Stimulated activated CD4-positive, alpha-beta T cell treated with anti-CD3 and anti-CD28 coated beads, TNF-alpha, amount 100 ng/mL, for 24 hours (primary cell): ENCODE measurements at regions not wholly inside any gene's neighbourhood (a gene's known extent, or its start where the extent isn't known, plus 50 kb on each side); places are given as distances from the start of the nearest gene placed in this dataset.

Experiments
- DNase-seq, 3 experiments: peaks; one replicate each; pipeline ENCODE4 v3.0.0-alpha.2; 2020; ENCODE audit warnings: low read depth in 3 of 3

DNA sequence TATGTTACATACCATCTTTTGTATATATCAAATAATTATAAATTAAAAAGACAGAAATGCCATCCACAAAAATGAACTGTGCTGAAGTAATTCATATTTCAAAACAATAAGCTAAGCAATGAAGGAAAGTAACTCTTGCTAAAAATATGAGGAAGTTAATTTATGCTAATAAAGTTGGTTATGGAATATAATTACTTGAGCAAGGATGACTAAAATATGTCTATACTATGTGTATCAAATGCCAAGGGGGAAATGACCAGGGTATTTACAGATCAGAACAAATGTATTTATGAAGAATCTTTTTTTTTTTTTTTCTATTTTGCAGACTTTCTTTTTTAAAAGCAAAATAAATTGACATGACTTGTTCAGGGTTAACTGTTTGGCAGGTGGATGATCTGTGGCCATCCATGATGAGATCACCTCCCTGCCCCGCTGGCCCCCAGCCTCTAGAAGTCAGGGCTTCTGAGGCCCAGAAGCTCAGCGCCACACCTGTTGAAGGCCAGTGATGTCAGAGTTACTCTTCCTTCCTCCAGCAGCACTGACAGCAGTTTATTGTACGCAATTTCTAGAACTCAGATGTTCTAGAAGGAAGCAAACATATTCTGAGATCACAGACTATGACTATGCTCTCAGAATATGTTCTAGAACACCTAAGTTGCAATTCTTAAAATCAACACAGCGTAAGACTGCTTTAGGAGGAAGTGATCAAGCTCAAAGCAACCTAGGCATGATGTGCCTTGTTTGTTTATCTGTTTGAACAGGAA, 196.1 kb upstream of the KLF14 start:
- DNase-seq, result no peak

DNA sequence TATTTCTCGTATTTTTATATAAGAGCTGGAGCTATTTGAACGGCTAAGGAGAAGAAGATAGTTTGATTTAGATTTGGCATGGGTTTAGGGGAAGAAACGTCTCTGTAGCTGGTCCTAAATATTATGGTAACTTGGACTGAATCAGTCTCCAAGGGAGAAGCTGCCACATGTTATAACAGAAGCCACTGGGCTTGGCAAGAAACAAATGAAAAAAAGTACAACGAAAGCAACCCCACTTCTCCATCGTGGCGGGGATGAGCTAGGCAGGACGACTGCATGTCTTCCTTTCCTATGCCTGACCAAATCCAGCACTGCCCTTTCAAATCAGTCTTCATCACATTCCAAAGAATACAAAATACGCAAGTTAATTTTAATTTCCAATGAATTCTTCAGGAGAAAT, 196.7 kb upstream of the KLF14 start:
- DNase-seq, result no peak

DNA sequence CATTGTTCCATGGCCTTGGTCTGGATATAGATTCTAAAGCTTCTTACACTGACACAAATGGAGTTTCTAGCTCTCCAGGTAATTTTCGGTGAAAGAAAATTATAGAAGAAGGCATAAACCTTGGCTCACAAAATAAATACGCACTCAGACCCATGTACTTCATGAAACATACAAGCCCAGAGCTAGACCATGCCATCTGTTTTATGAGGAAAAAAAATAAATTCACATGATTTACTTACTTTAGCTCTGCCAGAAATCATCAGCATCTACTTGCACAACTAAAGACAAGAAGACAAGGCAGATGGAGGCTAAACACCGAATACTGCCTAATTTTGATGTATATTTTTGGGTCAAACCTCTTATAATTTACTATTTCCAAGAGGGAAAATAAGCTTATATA, 197.4 kb upstream of the KLF14 start:
- no peak for DNase-seq

DNA sequence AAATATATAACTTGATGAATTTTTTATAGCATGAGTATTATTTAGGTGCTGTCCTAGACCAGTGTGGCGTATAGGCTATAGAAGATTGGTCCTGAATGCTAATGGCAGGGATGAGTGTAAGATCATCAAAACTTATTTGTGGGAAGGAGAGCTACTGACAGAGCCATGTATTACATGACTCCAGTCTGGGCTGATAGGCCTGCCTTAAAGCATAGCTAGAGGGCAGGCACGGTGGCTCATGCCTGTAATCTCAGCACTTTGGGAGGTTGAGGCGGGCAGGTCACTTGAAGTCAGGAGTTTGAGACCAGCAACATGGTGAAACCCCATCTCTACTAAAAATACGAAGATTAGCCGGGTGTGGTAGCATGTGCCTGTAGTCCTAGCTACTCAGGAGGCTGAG, 198.1 kb upstream of the KLF14 start:
- no peak for DNase-seq

DNA sequence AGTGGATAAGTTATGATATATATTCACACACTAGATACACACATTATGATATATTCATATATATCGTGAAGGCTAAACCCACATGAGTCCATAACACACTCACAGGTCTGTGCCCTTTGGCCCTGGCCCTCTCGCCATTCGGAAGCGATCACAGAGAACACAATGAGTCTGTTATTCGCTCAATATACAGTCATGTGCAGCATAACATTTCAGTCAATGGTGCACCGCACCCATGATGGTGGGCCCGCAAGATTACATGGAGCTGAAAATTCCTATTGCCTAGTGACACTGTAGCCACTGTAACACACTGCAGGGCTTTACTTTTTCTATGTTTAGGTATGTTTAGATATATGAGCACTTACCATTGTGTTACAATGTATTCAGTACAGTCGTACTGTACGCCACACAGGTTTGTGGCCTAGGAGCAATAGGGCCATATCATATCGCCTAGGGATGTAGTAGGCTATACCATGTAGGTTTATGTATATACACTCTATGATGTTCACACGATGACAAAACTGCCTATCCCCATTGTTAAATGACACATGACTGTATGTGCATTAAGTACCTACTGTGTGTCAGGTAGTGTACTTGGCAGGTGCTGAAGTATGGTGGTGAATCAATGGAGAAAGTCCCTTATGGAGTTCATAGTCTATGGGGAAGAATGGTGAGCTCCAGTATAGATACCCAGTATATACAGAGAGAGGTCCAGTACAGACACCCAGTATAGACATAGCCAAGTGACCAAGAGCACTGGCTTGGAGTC, 198.8 kb upstream of the KLF14 start:
- no peak for DNase-seq

DNA sequence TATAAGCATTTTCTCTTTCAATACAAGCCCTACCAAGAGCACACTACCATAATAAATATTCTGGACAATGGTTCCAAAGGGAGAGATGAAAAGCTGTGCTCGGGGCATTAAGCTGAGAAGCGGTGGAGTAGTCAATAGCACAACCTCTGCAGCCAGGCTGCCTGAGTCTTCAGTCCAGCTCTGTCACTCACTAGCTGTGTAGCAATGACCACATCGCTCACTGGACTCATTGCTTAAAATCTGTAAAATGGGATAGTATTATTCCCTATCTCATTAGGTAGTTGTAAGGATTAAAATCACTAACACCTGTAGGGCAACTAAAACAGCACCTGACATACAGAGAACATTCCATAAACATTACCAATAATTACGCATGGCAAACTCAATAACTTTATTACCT, 199.9 kb upstream of the KLF14 start:
- DNase-seq, result no peak

DNA sequence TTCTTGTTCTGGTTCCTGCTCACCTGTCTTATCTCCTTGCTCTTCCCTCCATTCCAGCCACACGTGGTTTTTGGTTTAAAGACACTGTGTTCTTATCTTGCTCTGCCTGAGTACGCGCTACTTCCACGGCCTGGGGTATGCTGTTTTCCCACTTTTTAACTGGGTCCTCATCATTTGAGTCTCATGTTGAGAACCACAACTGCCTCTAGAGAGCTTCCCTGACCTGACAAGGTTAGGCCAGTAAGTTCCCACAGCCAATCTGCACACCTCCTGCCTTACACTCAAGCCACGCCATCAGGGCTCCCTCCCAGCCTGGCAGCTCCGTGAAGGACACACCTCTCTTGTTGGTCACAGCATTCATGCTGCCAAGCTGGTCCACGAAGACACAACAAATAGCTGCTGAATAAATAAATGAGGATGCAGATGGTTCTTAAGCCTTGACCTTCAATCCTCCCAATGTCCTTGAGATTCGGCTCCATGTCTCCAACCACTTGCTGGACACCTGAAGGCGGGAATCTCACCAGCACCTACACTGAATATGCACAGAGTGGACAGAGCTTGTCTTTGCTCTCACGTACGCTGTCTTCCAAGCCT, 201.7 kb upstream of the KLF14 start:
- DNase-seq, result no peak

DNA sequence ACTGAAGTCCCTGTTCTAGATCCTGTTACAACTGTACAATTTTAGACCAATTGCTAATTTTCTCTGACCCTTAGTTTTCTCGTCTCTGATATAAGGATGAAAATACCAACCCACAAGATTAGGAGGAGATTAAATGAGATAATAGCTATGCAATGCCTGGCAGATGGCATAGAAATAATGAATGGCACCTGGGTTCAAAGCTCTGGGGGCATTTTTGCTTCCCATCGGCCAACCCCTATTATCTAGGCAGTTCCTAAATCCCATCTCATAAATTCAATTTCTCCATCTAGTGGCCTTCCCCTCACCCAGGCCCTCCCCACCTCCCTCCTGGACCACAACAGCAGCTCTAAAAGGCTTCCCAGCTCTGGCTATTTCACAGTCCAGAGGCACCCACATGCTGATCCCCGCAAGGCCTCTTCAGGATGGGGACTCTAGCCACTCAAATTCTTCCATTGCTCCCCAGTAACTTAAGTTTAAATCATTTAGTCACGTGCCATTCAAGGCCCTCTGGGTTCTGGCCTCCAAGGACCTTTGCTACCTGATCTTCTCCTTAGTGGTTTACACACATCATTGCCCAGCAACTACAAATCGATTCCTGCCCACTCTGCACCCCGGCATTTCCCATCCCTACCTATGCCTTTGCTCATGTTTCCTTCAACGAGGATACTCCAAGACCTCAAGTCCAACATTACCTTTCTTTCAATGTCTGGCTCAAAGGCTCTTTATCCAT, 202.4 kb upstream of the KLF14 start:
- DNase-seq, result no peak

DNA sequence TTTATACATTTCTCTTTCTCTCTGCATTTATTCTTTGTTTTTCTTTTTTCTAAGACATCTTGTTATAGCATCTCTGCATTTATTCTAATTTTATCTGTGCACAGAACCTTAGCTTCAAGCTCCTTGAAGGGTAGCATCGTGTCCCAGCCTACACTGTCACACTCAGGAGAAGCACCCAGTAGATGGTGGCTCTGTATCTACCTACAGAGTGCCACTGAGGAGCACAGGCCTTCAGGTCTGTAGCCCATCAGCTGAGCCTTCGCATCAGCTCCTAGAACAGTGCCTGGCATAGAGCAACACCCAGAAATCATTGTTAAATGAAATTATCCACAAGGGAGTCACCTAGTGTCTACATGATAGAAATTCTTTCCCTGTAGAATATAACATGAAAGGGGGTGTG, 203.0 kb upstream of the KLF14 start:
- no peak for DNase-seq

DNA sequence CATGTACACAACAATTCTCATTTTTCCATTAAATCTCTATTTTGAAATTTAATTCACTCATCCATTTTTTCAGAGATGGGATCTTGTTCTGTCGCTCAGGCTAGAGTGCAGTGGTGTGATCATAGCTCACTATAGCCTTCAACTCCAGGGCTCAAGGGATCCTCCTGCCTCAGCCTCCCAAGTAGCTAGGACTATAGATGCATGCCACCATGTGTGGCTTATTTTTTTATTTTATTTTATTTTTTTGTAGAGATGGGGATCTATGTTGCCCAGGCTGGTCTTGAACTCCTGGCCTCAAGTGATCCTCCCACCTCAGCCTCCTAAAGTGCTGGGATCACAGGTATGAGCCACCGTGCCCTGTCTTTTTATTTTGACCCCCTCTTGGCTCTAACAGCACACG, 203.8 kb upstream of the KLF14 start:
- no peak for DNase-seq

DNA sequence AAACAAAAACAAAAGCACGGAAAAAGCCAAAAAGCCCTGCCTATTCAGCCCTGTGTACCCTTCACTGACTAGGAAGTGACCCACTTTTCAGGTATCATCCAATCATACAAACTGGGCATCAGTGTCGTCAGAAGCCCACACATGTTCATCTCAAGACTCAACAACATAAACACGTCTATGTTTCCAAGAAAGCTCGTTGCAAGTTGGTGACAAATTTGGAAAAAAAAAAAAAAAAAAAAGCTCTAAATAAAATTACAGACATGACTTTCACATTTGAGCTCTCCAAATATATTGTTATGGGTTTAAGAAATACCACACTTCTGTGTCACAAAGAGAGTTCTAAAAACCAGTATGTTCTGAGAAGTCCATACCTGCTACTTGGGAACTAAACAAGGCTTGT, 204.7 kb upstream of the KLF14 start:
- DNase-seq, result no peak

DNA sequence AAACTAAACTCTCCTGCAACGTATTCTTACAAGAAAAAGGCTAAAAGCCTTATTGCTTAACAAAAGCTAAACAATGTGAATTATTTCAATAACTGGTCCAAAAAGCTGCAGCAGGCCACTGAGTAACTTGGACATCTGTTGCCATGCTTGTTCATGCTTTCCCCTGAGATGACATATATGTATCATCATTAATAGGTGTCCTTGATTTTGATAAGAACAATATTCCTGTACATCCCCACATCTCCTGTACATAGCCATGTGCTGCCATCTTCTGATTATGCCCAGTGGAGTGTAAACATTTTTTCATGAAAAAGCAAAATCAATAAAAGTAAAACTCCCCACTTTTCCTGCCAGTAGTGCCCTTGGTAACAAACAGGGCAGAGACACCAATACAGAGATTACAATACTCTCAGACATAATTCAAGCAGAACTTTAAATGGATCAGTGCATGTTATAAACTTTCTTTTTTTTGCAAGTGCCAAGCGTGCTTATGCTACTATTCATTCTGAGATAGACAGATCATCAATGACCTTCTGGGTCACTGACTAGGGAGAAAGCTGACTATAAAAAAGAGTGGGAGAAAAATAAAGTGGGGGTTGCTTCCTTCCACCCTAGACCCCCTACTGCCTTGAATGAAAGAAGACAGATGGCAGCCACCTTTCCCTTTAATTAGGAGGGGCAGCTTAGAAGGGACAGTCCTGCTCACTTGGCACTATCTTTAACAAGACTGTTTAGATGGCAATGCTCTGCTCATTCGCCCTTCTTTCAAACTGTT, 205.5 kb upstream of the KLF14 start:
- no peak for DNase-seq

DNA sequence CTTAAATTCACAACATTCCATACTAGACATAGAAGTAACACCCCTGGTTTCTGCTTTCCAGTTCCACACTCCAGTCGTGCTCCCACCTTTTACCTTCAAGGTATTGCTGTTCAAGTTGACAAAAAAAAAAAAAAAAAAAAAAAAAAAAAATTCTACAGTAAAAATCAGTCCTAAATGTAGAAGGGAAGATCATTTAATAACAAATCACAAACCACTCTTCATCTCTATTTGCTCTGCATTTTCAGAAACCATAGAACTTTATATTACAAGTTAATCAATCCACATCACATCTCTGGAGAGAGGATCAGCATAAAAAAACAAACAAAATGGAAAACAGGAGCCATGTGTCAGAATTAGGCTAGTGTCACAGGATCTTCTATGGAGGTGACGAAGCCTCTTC, 206.3 kb upstream of the KLF14 start:
- no peak for DNase-seq

DNA sequence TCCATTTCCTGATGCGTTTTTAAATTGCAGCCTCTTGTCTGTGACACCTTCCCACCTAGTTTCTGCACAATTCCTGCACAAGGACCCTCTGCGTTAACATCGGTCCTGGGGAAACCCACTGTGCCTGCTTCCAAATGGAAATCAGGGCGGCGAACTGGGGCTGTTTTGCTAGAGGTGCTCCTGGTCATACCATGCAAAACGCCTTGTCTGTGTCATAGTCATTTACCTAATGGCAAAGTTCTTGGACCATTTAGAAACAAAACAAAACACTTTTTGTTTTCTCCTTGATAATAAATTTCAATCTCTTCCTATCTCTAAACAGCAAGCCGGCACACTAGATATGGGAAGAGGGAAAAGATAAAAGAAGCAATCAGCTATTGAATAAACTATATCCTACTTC, 206.9 kb upstream of the KLF14 start:
- DNase-seq, result no peak

DNA sequence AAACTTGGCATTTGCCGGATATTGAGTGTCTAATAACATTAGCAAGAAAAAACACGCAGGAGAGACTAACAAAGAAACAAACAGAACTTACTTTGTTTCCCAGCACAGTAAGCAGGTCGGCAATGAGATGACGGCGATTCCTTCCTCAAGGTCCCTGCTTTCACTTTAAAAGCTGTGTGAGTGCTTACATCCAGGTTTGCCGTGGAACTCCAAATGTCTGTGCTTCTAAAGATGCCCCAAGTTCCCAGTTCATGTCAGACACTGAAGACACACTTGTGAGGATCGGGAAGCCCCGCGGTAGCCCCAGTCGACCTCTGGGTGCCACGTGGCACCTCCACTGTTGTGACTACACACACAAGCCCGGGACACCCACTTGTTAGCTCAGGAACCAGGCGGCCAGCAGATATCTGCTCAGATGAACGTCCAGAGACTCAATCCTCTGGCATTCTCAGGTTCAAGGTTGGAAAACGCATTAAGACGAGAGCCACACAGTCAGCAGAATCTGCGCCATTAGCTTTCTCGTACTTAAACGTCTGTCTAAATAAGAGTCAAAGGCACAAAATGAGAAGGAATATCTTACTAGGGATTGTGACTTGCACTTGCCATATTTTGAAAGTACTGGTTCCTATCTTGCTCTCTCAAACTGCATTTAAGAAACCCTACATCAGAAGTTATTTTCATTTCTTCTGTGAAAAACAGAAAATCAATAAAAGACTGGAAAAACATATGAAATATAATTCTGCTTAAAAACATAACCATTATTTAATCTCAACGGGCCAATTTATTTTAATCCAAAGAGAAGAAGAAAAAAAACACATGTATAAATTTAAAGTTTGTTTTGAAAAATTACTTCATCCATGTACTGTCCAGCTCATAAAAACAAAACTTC, 207.6 kb upstream of the KLF14 start:
- DNase-seq, result no peak

DNA sequence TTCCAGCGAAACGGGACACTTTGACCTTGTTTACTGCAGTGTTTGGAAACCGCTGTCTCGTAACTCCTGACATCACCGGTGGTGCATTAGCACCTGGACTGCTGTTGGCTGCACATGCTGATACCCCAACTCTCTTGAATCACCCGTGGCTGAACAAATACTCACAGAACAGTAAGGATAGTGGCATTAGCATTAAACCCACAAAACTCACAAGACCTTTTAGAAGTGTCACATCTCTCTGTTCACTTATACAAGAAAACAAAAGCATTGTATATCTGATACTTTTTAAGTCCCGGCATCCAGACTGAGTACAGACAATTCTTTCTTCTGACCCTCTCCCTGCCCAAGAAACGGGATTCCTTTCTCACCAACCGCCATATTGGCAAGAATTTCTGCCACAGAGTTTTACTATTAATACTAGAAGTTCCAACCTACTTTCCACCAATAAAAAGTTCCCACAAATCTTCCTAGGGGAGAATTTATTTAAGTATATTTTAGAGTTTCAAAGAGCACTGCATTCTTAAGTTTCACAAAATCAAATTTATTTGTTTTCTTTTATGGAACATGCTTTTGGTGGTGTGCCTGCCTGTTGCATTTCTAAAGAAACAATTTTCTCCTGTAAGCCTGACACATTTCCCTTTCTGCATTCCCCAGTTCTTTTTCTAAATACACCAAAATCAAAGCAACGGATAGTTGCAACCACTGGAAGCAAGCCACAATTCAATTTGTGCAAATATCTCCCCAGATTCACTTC, 208.4 kb upstream of the KLF14 start:
- no peak for DNase-seq

DNA sequence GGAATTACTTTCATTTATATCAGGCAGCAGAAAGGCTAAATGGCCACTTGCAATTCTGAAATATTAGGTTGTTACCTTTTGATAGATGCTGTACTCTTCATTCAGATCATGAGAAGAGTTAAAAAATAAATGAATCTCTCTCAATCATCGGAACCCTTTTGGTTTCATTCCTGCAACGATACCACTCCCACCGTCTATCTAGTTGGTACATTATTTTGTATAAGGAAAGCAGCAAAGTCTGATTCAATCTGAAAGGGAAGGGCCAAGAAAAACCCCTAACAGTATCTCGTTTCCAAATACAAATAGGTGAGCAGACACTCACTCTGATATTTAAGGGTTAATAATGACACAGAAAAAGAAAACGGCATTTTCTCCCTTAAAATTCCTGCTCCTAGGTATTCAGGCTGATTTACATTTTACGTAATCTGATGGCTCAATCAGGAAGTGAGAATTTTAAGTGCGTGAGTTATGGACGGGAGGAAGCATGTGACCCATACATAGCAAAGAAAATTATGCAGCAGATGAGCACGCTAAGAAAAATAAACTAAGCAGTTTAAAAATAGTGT, 209.4 kb upstream of the KLF14 start:
- DNase-seq, result no peak

DNA sequence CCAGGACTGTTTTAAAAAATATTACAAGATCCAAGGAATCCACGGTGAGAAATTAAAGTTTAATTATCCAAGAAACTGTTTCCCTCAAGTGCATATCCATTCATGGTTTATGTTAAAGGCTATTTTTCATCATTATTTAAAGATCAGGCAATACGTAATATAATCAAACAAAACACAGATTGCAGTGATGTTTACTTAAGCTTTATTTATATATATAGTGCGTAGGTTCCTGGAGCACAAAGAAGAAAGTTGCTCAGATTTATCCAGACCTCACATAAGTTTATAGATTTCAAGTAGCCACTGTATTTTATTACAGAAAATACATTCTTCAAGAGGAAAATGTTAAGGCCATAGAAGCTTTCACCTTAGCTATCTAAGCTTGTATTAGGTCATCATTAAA, 210.0 kb upstream of the KLF14 start:
- DNase-seq, result no peak

DNA sequence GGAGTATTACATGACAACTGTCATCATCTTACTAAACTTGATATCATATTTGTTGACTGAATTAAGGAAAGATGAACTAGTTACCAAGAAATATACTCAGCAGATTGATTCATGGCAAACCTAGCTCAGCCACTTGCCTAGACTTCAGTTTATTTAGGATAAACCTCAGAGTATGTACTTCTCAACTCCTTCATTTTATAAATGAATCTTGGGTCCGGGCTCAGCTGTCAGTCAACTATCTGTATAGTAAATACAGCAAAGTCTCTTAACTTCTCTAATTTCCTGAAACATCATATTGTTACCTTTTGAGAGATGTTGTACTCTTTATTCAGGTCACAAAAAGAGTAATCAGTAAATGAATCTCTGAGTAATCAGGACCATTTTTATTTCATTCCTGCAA, 211.0 kb upstream of the KLF14 start:
- DNase-seq, result no peak

DNA sequence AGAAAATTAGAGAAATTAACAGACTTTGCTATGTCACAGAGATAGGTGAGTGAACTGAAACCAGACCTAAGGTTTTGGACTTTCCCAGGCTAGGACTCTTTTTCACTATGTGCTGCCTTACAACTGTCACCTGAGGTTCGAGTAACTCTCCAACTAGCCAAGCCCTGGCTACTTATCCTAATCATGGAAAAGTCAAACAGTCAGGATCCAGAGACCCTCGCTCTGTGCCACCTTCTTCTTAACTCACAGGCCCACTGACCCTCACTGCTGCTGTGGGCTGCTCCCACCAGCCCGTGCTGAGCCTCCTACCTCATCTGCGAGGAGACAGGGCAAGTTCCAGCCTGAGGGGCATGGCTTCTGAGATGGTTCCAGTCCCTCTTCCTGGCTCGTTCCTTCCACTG, 211.4 kb upstream of the KLF14 start:
- no peak for DNase-seq
